DND-41 (cell line): ENCODE measurements at regions not wholly inside any gene's neighbourhood (a gene's known extent, or its start where the extent isn't known, plus 50 kb on each side); places are given as distances from the start of the nearest gene placed in this dataset.

Experiments
- EZH2 ChIP-seq: IDR thresholded peaks from 3 replicates; pipeline ENCODE4 v1.6.1; 2012; ENCODE audit warnings: borderline replicate concordance, low read depth, mild to moderate bottlenecking, moderate library complexity, low read length, inconsistent platforms; ENCODE audit not compliant: severe bottlenecking
- TF ChIP-seq, protein P1 (sequence below): IDR thresholded peaks from 2 replicates; pipeline ENCODE4 v1.5.1; 2012; ENCODE audit warnings: borderline replicate concordance, low read length, moderate library complexity, mild to moderate bottlenecking; ENCODE audit not compliant: poor library complexity, severe bottlenecking; ENCODE audit errors: extremely low read depth

DNA sequence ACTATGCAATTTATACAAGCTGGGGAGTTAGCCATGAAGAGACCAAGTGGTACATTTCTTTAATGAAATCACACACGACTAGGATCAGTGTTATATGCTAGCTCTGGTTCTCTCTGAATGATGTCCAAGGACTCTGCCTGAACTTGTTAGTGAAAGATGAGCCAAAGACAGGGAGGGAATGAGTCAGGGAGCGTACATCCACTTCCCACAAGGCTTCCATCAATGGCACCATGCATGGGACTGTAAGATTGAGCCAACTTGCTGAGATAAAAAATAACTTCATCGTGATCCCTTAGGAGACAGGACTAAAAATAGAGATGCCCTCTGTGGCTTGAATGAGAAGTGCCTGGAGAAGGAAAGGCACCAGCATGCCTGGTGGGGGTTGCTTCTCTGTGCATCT, 629.7 kb downstream of the ACTR3B start:
- no peak for TF ChIP-seq EZH2
- TF ChIP-seq, protein P1, sequence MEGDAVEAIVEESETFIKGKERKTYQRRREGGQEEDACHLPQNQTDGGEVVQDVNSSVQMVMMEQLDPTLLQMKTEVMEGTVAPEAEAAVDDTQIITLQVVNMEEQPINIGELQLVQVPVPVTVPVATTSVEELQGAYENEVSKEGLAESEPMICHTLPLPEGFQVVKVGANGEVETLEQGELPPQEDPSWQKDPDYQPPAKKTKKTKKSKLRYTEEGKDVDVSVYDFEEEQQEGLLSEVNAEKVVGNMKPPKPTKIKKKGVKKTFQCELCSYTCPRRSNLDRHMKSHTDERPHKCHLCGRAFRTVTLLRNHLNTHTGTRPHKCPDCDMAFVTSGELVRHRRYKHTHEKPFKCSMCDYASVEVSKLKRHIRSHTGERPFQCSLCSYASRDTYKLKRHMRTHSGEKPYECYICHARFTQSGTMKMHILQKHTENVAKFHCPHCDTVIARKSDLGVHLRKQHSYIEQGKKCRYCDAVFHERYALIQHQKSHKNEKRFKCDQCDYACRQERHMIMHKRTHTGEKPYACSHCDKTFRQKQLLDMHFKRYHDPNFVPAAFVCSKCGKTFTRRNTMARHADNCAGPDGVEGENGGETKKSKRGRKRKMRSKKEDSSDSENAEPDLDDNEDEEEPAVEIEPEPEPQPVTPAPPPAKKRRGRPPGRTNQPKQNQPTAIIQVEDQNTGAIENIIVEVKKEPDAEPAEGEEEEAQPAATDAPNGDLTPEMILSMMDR: no peak
